ENCODE measurements at regions not wholly inside any gene's neighbourhood (a gene's known extent, or its start where the extent isn't known, plus 50 kb on each side); places are given as distances from the start of the nearest gene placed in this dataset.
A peak's percentile ranks its signal among the peaks of the same experiment; 100 is the strongest.

- no peak for DNase-seq
Measured at GRCh38 chr13:52975969-52976368, 52.6 kb upstream of the OLFM4 start.

DNA sequence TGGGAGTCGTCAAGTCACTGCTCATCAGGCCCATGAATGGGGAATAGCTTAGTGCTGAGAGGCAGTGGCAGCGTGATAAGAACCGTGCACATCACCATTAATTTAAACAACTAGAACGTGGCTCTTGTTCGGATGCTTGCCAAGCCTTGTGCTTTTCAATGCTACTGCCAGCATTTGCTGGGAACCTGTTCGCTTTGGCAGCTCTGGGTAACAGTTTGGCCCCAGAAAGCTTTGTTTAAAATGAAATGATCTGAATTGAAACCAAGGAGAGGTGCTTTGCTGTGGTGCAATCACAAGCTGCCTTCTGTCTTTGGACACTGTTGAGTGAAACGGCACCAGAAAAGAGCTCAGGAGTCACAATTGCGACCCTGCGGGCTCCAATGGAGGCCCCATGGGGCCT, 53.5 kb upstream of the OLFM4 start:
- DNase-seq = no peak

- DNase-seq = no peak
Measured at GRCh38 chr13:52974711-52975110, 53.9 kb upstream of the OLFM4 start.

GRCh38 chr13:52969373-52969772, 59.2 kb upstream of the OLFM4 start:
- peak; percentile 46 for DNase-seq

- DNase-seq = peak; percentile 32
Measured at GRCh38 chr13:52968074-52968700, 60.4 kb upstream of the OLFM4 start.

- no peak for DNase-seq
Measured at GRCh38 chr13:52961987-52962386, 66.6 kb upstream of the OLFM4 start.

DNA sequence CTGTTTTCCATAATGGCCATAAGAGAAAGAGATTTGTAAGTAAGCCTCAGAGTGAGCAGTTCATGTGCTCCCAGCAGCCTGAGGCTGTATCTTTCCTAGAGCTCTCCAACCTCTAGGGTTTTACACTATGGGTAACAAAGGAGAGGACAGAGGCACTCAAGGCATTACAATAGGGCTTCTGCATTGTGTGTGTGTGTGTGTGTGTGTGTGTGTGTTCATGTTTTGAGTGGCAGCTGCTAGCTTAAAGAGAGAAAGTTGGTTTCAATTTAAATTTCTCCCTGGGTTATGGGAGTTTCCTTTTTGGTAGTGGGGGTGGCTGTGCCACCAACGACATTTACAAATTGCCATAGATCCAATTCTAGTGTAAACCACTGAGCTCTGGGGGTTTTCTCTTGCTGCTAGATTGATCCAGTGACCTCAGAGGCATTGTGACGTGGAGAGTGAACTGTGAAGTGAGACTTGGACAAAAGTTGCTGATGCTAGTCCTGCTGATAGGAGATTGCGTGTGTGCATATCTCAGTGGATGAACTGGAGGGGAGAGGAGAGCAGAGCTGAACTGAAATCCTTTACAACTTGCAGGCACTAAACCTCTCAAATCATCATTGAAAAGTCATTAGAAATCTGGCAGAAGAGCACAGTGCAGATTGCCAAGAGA, 67.2 kb upstream of the OLFM4 start:
- DNase-seq = no peak

DNA sequence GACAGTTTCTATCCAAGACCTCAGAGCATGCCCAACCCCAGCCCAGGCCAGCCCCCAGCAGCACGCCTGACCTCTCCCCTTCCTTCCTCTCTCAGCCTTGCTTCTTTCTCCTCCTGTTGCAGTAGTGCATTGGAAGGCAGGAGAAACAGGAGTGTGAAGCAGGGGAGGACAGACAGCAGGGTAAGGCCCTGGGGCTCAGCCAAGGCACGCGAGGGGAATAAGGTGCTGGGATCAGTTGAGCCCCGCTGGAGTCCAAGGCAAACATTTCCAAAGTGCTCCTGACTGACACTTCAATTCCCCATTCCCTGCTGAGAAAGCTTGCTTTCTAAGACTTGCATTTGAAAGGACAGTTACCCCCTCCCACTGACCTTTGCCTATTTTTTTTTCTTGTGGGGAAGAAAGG, 73.1 kb upstream of the OLFM4 start:
- no peak for DNase-seq

DNA sequence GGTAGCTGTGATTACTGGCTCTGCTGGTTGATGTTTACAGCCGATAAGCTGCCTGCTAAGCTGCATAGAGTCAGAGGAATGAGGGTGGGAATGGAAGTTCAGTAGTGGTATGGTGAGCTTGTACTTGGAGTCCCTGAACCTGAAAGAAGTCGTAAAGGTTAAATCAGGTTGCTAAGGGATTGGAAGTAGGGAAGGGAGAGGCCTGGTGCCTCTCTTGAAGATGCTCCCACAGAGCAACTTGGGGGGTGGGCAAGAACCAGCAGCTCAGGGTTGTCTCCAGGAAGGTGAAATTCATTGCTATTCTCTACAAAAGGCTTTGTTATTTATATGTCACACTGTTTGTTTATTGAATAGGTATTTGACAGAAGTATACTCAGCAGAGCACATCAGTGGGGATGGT, 73.8 kb upstream of the OLFM4 start:
- DNase-seq = no peak

GRCh38 chr13:52950436-52950956, 78.1 kb upstream of the OLFM4 start:
- DNase-seq = no peak

DNA sequence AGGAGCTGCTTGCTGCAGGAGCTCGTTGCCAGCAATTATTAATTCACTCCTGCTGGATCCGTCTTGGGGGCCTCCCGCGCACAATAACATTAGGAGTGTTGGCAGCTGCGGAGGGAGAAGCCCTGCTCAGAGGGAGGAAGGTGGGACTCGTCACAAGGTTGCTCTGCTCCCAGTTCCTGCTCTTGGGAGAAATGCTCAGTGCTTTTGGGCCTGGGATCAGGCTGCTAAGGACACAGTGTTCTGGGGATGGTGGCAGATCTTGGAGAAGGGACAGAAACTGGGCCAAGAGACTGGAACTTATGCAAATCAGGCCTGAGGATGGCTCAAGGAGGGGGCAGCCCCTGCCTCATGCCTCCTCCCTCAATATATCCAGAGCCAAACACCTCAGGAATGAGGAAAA, 78.9 kb upstream of the OLFM4 start:
- DNase-seq = no peak

DNA sequence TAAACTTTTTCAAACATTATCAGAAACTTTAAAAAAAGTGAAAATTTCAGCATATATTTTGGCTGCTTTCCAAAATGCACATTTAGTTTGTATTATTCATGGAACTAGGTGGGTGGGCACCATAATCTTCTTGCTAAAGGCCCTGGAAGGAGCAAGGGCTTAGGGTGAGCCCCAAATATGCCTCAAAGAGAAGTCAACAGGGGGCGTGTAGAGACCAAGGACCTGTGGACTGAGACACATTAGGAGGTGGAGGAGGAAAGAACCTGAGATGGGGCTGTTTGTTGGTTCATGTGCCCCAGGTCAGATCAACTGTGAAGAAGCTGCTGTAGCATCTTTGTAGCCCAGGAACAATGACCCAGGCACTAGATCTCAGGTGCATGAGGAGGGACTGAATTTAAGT, 79.6 kb upstream of the OLFM4 start:
- DNase-seq = no peak

- peak; percentile 68 for DNase-seq
Measured at GRCh38 chr13:52947921-52948373, 80.7 kb upstream of the OLFM4 start.

- no peak for DNase-seq
Measured at GRCh38 chr13:52945348-52945747, 83.3 kb upstream of the OLFM4 start.

GRCh38 chr13:52944697-52945096, 83.9 kb upstream of the OLFM4 start:
- no peak for DNase-seq

- DNase-seq = no peak
Measured at GRCh38 chr13:52938065-52938464, 89.6 kb upstream of the PCDH8 start.

DNA sequence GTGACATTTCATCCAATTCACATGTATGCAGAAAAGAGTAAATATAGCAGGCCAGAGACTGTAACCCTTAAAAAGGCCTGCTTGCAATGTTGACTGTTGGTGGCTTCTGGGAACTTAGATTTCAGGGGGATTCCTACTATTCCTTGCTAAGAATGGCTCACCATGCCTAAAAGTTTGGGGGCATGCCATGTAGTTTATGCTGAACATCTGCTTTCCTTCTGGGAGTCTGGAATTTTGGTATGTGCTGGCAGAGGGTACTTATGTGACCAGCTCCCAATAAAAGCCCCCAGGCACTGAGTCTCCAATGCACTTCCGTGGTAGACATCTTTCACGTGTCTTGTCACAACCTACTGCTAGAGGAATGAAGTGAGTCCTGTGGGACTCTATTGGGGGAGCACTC, 88.4 kb upstream of the PCDH8 start:
- DNase-seq = no peak

GRCh38 chr13:52934258-52934657, 85.8 kb upstream of the PCDH8 start:
- no peak for DNase-seq

GRCh38 chr13:52933547-52934210, 85.2 kb upstream of the PCDH8 start:
- no peak for DNase-seq

- DNase-seq = no peak
Measured at GRCh38 chr13:52933099-52933498, 84.7 kb upstream of the PCDH8 start.

DNA sequence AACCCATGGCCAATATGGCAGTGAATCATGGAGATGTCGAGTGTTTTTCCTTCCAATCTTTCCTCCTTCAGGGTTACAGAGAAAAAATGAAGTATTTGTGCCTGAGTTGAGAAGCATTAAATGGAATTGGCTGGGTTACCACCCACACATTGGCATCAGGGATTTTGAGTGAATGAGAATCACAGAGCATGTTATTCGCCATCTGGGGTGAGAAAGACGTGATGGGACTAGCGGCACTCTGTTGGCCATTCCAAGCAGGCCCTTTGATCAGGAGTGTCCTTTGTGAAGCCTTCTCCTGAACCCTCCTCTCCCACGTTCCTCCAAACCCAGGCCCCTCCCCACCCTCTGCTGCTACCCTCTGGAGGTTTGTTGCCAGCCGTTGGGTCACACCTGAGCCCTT, 84.2 kb upstream of the PCDH8 start:
- no peak for DNase-seq

DNA sequence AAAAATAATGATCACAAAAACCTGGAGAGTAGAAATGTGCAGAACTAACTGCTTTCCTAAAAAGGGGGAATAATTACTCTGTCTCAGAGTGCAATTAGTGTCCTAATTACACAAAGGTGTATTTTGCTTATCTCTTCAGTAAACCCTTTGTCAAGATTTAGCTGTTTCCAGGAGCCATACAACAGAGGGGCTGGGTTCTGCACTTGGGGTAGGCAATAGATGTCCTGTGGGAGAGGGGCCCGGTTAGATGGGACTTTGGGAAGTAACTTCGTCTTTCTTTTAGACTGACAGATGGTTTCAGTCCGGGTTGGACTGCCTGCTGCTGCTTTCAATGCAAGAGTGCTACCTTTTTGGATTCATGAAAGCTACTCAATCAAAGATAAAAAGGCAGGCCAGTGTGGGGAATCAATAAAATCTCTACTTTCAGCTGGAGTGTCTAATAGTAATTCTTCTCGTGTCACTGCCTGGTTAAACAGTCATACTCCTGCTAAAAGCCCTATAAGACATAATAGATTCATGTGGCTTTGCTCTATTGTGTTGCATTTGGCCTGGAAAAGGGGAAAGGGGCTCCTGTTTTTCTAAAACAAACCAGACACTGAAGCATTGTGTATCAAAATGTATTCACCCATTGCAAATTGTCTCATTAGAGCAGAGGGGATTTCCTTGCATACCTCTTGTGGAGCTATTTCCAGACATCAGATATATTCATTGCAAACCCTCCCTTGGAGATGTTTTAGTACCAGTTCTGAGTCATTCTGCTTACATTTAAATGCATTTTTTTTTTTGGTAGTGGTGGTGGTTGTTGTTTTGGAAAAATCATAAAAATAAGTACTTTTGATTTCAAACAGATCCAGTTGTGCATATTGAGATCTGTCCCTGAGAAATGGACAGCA, 83.3 kb upstream of the PCDH8 start:
- no peak for DNase-seq

DNA sequence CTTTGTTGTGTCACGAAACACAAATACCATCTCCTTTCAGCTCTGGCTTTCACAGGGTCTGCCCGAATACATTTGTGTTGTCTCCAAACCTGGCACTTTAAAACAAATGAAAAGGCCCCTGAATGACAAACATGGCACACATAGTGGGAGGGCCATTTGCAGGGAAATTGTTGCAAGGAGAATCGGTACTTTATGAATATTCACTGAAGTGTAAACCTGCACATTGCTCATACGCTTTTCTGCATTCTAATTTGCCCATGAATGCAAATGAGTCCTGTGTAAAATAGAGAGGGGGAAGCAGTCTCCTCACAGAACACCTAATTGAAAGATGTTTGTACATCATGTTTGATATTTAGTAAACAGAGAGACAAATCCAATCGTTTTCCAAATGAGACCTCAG, 82.7 kb upstream of the PCDH8 start:
- no peak for DNase-seq

Measured in DMS 273 treated with DMSO at 0.1 percent for 48 hours (cell line).